A204.1 (cell line): ENCODE measurements at regions not wholly inside any gene's neighbourhood (a gene's known extent, or its start where the extent isn't known, plus 50 kb on each side); places are given as distances from the start of the nearest gene placed in this dataset.

Experiments used
- FAIRE-seq: peaks from 2 replicates; lab custom pipeline; 2012; peaks lifted over from hg19 to GRCh38; lab: Jason Lieb, UNC

DNA sequence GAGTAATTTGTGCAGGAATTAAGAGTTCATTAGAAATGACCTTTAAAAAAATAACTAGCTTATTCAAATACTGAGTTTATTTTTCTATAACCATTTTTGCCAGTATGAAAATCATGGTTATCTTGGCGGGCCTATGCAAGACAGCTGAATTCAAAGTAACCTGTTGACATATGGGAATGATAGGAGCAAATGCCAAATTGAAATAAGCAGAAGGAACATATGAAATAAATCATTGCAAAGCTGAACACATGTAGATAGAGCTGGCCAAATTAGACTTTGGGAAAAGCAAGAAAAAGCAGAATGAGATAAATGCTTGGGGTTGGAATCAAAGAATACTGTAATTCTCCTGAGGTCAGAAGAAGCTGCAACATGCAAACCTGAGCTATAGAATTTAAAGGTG is 372.5 kb downstream of the ADAMTS20 start:
- no peak for FAIRE-seq

DNA sequence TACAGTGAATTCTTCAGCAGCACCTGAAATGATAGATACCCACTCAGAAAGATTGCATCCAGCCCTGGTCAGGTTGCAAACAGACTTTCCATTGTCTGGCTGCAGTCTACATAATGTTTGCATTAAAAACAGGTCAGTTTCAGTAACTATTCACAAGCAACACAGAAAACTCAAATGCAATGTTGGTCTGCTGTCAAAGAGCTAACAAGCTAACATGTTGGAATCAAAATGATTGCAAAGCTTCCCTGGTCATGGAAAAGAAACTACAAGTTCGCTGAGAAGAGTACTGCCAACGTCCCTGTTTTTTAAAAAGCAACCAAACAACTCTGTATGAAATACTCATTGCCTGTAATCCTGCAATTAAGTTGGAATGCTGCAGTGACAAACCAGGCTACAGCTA is 374.7 kb downstream of the ADAMTS20 start:
- FAIRE-seq: no peak

DNA sequence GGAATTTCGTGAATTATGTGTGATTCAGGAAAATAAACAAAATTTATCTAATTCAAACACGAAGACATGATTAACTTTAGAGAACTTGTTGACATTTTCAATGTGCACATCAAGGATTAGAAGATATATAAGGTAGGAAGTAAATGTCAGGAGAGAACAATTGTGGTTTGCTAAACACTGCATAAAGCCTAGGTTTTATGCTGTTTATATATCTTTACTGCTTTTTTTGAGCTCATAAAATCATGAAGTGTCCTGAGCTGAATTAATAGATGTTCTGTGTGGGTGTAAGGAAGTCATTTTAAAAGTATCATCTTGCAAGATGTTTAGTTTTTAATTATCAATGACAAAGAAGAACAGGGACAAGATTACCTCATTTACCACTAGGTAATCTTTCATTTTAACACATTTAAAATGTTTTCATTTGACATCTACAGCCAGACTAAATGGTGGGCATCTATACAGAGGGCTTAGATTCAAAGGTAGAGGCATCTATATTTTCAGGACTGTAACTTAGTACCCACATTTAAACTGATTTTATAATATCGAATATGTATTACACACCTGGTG is 382.8 kb downstream of the ADAMTS20 start:
- FAIRE-seq: no peak

DNA sequence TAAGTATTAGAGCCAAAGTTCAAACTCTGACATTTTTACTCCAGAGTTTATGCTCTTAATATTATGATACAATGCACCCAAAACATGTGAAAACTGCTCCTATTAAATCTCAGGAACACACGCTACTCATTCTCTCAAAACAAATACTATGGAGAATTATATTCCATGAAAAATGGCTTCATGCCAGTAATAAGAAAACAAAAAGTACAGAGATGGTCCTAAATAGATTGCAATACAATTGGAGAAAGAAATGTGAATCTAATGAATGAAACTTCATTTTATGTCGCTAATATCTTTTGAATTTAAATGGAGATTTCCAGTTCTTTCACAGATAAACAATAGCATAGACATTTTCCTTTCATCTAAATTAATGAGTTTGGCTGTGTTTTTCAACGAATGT is 384.3 kb downstream of the ADAMTS20 start:
- FAIRE-seq: no peak

DNA sequence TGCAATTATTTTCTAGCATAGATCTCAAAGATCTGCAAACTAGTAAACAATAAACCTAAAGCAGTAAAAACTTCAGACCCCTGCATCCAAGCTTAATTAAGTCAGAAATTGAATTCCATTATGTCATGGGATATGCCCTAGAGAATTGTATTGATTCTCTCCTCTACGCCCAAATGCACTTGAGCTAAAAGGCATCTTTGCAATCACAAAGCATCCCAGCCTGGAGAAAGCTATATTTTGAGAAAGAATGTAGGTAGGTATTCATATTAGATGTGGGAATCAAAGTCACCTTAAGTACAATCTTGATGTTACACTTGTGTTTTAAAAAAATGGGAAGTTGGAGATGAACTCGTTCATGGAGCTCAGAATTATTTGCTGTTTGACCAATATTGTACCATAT is 386.7 kb downstream of the ADAMTS20 start:
- no peak for FAIRE-seq

DNA sequence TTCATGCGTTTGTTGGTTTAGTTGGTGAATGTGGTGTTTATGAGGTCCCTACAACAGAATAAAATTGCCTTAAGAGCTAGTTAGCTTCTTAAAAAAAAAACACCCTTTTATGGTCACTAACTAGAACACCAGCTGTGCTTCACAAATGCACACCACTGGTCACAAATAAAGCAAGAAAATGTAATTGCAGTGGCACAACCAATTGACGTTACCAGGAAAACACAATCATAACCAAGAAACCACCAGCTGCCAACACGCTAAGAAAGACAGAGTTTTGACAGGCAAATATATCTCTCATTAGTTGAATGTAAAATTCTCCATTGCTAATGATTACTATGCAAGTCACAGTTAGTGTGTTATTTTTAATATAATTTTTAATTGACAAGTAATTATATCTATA is 389.9 kb downstream of the ADAMTS20 start:
- FAIRE-seq: no peak

DNA sequence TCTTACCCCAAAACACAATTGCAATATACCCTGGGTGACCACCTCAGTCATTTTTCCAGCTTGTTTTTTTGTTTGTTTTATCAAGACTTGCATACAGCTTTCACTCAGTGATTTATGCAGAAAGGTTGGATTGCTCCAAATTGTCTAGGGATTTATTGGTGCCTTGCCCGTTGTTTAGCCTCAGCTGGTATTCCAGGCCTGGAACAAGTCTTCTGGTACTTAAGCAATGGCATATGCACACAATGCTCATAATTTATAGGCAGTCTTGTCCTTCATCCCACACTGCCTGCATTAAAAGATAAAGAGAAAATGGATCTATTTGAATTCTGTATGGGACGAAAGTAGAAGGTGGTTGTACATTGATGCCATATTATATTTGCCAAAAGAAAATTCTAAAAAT is 392.5 kb downstream of the ADAMTS20 start:
- no peak for FAIRE-seq

DNA sequence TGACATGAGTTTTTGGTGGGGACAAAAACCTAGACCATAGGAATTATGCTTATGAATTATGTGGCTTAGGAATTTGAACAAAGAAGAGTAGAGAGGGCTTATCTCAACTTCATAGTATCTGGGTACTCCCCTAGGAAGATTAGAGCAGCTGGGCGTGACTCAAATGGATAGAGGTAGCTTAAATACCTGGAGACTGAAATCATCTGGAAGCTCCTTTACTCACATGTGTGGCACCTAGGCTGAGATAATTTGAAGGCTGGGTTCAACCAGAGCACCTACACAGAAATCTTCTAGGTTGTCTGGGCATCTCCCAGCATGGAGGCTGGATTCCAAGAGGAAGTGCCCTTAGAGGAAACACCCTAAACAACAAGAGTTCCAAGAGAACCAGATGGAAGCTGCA is 393.9 kb downstream of the ADAMTS20 start:
- no peak for FAIRE-seq

DNA sequence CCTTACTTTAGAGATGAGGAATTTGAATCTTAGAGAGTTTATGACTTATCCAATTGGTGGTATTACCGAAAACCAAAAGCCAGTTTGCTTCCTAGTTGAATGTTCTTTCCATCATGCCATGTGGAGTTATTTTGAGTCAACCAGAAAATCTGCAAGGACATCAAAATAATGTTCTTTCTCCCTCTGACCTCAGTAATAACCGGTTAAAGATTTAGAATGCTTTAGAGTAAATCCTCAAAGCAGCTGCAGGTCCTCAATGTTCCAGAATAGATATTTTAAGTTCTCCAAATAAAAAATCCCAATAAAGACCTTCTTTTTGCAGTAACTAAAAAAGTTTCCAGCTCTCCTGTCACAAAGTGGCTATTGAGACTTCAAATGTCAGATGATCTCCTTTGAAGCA is 396.6 kb downstream of the ADAMTS20 start:
- no peak for FAIRE-seq

DNA sequence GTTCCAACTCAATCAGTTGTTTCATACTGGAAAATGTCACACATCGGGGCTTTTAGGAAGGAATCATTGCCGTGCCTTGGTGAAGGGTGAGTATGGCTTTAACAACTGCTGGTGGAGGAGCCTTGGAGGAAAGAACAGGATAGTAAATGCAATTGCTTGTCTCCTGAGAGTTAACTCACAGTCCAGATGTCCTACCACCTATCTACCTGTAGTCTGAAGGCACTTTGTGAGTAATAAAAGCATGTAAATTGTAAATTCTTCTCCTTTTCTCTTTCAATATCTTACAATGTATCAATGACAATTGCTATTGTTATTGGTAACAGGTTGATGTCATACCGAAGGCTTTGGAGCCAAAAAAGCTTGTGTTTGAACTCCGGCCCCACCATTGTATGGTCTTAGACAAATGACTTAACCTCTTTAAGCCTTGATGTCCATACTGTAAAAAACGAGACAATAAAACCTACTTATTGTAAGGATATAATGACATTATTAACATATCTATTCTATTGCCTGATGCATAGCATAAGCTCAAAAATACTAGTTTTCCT is 397.4 kb downstream of the ADAMTS20 start:
- FAIRE-seq: no peak

DNA sequence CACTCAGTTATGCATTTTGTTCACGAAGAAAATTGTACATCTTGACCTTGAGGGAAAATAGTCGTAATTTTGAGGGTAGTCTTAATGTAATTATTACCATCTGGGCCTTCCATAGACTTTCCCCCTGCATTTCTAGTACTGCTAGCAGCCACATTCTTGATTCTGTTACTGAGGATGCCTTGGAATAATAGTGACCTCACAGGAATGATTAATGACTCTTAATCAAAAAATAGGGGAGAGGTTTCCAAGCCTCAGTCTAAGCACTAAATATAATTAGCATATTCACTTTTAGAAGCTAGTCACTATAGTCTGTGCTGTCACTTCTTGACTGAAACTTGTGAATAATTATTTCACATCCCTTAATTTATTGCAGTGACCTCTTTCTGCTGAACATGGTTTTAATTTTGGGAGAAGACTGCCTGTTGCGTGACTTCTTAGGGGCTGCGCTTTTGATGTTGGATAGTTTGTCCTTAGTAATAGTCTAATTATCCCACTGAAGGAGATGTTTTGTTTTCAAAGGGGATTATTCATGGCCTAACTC is 400.5 kb downstream of the ADAMTS20 start:
- no peak for FAIRE-seq

DNA sequence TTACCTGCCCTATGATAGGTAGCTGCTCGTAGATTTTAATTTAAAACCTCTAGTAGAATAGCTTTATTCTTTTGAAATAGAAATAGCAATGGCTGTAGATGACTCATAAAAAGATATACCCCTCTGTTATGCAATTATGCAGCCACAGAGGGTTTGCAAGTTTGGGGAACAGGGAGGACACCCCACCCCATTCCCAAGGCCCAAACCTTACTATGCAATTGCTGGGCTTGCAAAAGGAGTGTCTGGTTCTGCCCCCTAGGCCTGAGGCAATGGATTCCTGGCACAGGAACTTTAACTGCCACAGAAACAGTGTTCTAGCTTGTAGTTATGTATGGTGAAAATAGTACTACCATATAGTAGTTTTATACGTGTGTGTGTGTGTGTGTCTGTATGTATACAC is 403.3 kb downstream of the ADAMTS20 start:
- no peak for FAIRE-seq

DNA sequence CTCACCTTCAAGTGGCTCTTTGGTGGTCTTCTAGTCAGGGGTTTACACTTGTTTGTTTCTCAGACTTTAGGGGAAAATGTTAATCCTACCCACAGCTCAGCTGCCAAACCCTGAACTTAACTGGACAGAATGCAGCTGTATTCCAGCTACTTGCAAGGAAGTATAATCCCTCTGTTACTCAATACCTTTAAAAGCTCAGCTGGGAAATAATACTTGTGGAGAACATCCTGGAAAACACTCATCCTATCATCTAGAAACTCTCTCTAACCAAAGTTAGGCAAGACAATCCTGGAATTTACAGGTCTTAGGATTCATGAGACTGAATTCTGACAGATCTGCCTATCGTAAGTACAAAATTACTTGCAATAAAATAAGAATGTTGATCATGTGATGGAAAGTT is 404.1 kb downstream of the ADAMTS20 start:
- no peak for FAIRE-seq

DNA sequence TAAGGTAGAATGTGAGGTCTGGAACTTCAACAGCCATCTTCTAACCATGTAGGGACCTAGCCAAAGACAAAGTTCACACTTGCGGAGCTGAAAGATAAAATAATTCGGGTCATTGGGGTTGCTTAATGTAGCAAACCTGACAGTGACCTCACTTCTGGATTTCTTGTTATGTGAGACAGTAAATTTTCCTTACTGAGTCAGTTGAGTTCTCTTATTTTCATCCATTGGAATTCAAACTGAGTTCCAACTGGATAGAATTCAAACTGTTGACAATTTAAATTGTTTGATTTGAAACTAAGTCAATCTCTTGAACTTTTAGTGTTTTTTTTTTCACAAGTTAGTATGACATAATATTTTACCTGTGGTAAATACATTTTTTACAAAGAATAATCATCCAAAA is 406.5 kb downstream of the ADAMTS20 start:
- FAIRE-seq: no peak

DNA sequence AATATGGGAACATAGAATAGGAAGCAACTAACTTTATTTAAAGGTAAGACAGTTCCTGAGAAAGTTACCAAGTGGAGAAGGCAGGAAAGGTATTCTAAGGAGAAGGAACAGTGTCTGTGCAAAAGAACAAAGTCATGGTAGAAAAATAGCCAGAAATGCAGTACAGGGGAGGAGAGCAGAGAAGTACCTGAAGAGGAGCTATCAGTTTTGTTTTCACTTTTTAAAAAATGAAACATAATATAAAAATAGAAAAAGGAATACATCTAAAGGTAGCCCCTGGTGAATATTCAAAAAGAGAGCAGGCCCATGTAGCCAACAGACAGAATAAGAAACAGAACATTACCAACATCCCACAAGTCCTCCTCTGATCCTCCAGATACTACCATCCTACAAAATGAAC is 408.7 kb downstream of the ADAMTS20 start:
- no peak for FAIRE-seq

DNA sequence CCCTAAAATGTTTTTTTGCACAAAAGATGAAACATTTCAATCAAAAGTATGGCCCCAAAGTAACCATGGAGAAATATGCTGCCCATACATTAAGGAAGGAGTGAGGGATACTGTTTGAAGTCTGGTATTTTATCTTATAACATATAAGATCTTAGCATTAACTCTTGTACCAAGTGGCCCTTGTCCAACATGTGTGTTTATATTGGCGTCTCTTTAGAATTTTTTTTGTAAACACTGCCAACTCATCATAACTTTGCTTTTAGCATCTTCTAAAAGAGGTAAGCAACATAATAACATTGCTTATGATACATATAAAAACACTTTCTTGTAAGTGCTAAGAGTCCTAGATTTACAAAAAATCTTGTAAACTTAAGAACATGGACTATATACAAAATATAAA is 419.7 kb downstream of the ADAMTS20 start:
- no peak for FAIRE-seq

DNA sequence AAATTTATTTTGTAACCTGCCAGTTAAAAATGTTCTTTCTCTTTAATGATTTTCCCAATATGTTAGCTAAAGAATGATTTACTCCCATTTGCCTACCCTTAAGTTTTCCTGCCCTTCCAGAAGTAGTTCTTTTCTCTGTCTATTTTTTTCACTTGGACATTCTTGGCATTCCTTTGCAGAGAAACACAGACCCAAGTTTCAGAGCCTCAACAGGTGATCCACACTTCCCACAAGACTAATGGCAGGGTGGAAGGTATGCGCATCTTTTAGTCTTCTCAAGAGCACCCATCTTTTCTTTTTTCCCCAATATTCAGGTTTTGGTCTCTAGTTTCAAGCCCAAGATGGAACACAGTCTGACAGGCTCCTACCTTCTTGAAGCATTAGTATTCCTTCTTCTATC is 420.7 kb downstream of the ADAMTS20 start:
- no peak for FAIRE-seq

DNA sequence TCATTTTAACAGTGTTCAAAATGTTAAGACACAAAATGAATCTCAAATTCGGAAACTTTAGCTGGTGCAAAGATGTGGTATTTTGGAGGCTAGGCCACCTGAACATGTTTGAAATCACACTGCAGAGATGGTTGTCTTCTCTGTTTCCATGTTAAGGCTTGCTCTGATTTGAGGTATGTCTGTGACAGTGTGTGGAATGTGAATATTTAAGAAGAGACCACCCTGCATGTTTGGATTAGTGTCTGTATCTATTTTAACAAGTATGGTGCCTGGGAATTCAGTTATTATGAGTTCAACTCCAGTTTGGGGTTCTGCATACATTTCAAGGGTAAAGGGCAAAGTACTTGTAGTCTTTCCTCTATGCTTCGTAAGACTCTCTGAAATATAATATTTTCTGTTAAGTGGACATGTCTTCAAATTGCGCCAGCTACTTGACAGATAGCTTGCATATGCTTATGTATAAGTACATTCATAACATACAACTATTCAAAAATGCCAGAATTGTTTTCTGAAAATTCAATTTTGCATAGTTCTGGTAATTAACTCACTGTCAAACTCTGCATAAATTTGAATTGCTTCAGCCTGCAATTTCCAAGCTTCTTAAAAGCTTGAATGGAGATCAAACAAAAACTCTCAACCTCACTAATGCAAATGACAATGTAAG is 424.0 kb downstream of the ADAMTS20 start:
- FAIRE-seq: no peak

DNA sequence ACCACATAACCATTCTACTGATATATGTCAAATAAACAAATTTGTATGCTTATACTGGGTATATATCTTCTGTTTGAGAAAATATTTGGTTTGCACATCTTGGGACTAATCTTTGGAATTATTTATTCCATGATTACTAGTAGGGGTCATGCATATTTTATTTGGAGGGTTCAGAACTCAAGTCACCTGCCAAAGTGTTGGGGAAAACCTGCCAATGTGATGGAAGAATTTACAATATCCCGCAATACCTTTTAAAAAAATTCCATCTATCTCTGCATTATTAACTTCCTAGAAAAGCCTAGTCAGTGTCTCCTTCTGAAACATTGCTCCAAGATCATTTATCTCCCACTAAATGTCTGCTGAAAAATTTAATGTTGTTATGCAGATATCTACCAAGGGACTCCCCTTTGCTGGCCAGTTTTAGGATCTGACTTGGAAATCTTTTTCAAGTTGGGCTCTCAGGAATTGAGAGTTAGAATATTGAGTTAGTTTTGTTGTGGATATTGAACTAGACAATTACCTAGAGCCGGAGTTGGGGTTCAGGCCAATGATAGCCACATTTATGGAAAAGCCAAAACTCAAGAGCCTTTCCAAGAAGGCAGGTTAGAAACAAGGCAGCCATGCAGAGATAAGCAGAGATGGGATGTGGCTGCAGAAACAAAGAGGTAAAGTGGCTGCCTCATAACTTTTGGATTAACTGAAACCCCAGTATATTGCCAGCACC is 425.2 kb downstream of the ADAMTS20 start:
- FAIRE-seq: no peak

DNA sequence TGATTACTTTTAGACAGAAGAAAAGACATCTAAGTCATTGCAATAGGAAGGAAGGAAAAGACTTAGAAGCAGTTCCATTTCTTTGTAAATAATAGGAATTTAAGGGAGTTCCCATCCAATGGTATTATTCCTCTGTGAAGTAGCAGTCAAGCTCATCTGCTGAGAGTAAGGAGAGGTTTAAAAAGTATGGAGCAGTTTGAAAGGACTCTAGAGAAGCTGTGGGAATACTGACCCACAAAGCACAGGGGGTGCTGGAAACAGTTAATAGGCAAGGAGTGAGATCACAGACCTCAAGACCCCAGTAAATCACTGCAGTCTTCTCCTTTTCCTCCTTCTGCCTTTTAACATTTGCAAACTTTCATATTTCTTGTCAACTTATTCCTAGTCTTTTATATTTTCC is 428.5 kb downstream of the ADAMTS20 start:
- FAIRE-seq: no peak

DNA sequence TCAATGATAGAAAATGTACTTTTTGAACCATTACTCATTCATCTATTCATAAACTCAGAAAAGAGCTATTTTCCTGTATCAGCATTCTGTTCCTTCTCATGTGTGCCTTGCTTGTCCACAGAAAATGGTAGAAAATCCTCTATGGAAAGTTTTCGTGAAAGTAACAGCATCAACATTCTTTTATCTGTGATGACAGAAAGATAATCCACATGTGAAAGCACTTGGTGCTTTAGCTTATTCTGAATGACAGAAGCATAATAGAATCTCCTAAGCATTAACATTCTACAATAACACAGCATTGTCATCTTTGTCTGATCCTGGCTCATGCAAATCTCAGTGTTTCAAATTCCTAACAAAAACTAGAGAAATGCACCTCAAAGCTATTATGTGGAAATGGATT is 431.9 kb downstream of the ADAMTS20 start:
- no peak for FAIRE-seq

DNA sequence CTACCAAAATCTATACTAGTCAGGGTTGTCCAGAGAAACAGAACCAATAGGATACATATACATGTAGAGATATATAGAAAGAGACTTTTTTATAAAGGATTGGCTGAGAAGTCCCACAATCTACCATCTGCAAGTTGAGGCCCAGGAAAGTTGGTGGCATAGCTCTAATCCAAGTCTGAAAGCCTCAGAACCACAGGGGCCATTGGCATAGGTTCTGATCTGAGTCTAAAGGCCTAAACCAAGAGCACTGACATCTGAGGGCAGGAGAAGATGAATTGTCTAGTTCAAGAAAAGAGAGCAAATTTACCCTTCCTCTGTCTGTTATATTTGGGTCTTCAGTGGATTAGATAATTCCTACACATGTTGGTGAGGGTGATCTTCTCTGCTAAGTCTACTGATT is 433.1 kb downstream of the ADAMTS20 start:
- FAIRE-seq: no peak

DNA sequence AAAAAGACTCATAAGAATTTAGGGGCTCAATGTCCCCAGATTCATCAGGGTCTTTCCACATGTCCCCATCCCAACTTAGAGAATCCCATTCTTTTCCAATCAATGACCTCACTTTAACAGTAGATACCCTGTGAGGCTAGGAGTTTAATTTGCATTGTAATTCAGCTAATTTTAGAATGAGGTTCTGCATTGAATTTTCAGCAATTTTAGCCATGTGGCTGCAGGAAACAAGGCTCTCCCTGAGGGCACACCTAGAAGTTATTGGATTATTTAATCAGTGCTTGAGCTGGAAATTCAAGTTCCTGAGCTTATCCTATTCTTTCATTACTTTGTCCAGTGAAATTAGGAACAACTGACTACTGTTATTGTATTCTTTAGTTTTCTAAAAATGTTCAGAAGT is 433.8 kb downstream of the ADAMTS20 start:
- no peak for FAIRE-seq
